Fibroblast of lung (primary cell): ENCODE measurements at regions not wholly inside any gene's neighbourhood (a gene's known extent, or its start where the extent isn't known, plus 50 kb on each side); places are given as distances from the start of the nearest gene placed in this dataset.

ENCODE experiments used
- DNase-seq, 2 donors: peaks; one replicate each; pipeline versions ENCODE4 v3.0.0 to v3.0.0-alpha.2; 2010; ENCODE audit warnings: low read depth in 2 of 2
- H2AFZ ChIP-seq: 2 replicates; pipeline ENCODE4 v1.5.1; 2012; ENCODE audit warnings: low read length, control low read depth, inconsistent platforms
- H3K27ac ChIP-seq: 2 replicates; pipeline ENCODE4 v1.5.1; 2011; ENCODE audit warnings: low read length, control low read depth; ENCODE audit not compliant: insufficient read depth
- H3K27me3 ChIP-seq: 2 replicates; pipeline ENCODE4 v1.5.1; 2011; ENCODE audit warnings: mild to moderate bottlenecking, low read length; ENCODE audit not compliant: control insufficient read depth, insufficient read depth
- H3K36me3 ChIP-seq: 2 replicates; pipeline ENCODE4 v1.5.1; 2011; ENCODE audit warnings: low read length; ENCODE audit not compliant: control insufficient read depth, insufficient read depth
- H3K4me1 ChIP-seq: 2 replicates; pipeline ENCODE4 v1.5.1; 2011; ENCODE audit warnings: low read length; ENCODE audit not compliant: control insufficient read depth, insufficient read depth; ENCODE audit errors: extremely low read depth
- H3K4me2 ChIP-seq: 2 replicates; pipeline ENCODE4 v1.5.1; 2011; ENCODE audit warnings: low read length, control low read depth; ENCODE audit not compliant: insufficient read depth; ENCODE audit errors: extremely low read depth
- H3K4me3 ChIP-seq, 4 experiments: fragments of 200-600 bp in 1 of 4; sonication (generic) in 1 of 4; replicated peaks in 1 of 4; 2 replicates each; pipeline ENCODE4 v1.5.1; 2011 to 2016; ENCODE audit warnings: low read length in 4 of 4, low read depth in 3 of 4, mild to moderate bottlenecking in 3 of 4, control low read depth in 2 of 4, inconsistent platforms in 1 of 4, mixed read lengths in 1 of 4; ENCODE audit not compliant: insufficient read depth in 1 of 4; ENCODE audit errors: control extremely low read depth in 1 of 4
- H3K79me2 ChIP-seq: 2 replicates; pipeline ENCODE4 v1.5.1; 2012; ENCODE audit warnings: mild to moderate bottlenecking, low read length, inconsistent platforms; ENCODE audit not compliant: control insufficient read depth, insufficient read depth
- H3K9ac ChIP-seq: 2 replicates; pipeline ENCODE4 v1.5.1; 2011; ENCODE audit warnings: mild to moderate bottlenecking, low read length, control low read depth; ENCODE audit not compliant: insufficient read depth
- H3K9me3 ChIP-seq: 2 replicates; pipeline ENCODE4 v1.5.1; 2012; ENCODE audit warnings: low read depth, low read length; ENCODE audit not compliant: control insufficient read depth, insufficient read depth
- H4K20me1 ChIP-seq: 2 replicates; pipeline ENCODE4 v1.5.1; 2011; ENCODE audit warnings: low read length; ENCODE audit not compliant: control insufficient read depth, insufficient read depth; ENCODE audit errors: extremely low read depth
- CTCF ChIP-seq, 2 donors: IDR thresholded peaks in 1 of 2; conservative IDR thresholded peaks in 1 of 2; 1 replicate in 1 of 2; 2 replicates in 1 of 2; pipeline ENCODE4 v1.5.1; 2011 to 2012; ENCODE audit warnings: low read length in 2 of 2, control low read depth in 1 of 2, inconsistent platforms in 1 of 2, low read depth in 1 of 2, mild to moderate bottlenecking in 1 of 2
- EZH2 ChIP-seq: IDR thresholded peaks from 2 replicates; pipeline ENCODE4 v1.5.1; 2012; ENCODE audit warnings: low read length, control low read depth, mild to moderate bottlenecking; ENCODE audit errors: missing control alignments

- Histone ChIP-seq H3K4me1 (no peaks in the 10 kb centered on the region), H3K4me2 (no peak overlapping the region), H3K4me3 (no peak overlapping the region), H2AFZ (no peak overlapping the region), H3K36me3 (no peaks in the 10 kb centered on the region), H4K20me1 (no peaks in the 10 kb centered on the region), H3K27me3 (no peaks in the 10 kb centered on the region), H3K9me3 (no peaks in the 10 kb centered on the region), H3K9ac (no peak overlapping the region), H3K79me2 (no peaks in the 10 kb centered on the region), H3K27ac (no peak overlapping the region)
- DNase-seq, result no peak
- no peak for TF ChIP-seq CTCF (conservative IDR thresholded peaks at IDR 0.05 in 1 of 2, IDR thresholded peaks at IDR 0.05 in 1 of 2; ENCODE audit: low read depth in 1 of 2, low read length in 2 of 2)
- TF ChIP-seq EZH2, result no peak
These were observed 1145.2 kb upstream of the GJE1 start for GRCh38 chr6:140987364-140988155.

GRCh38 chr6:140985679-140986275, 1146.9 kb upstream of the GJE1 start:
- Histone ChIP-seq H3K4me1 (no peaks in the 10 kb centered on the region), H3K27me3 (no peaks in the 10 kb centered on the region), H3K4me2 (no peak overlapping the region), H3K27ac (no peak overlapping the region), H3K9ac (no peak overlapping the region), H3K9me3 (no peaks in the 10 kb centered on the region), H3K79me2 (no peaks in the 10 kb centered on the region), H3K4me3 (no peak overlapping the region), H2AFZ (no peak overlapping the region), H3K36me3 (no peaks in the 10 kb centered on the region), H4K20me1 (no peaks in the 10 kb centered on the region)
- no peak for TF ChIP-seq EZH2
- no peak for TF ChIP-seq CTCF (conservative IDR thresholded peaks at IDR 0.05 in 1 of 2, IDR thresholded peaks at IDR 0.05 in 1 of 2; ENCODE audit: low read depth in 1 of 2, low read length in 2 of 2)
- DNase-seq, result peak in 1 of 2 donors; percentile 63

DNA sequence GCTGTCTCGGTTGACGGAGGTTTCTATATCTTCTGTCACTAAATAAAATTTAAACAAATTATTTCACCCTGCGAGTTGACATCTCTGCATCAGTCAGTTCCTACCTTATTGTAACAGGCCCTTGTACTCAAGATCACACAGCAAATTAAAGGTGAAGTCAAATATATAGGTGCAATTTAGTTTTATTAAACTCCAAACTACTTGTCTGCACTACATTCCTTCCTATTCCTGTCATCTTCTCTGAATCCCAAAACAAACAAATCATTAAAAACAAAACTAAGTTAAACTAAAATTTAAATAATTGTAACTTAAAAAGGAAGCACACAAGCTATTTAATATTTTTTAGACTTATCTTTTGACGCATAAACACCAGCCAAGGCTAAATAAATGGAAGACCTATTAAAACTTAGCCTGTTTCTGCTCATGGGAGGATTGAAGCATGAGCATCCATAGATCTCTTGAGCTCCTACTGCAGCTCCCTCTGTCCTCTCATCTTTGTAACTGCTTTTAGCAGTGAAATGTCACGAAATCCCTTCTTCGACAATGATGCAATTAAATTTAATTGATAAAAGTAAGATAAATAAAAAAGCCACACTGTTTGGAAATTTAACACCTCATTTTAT, 1152.3 kb upstream of the GJE1 start:
- Histone ChIP-seq H3K4me1 (no peaks in the 10 kb centered on the region), H3K4me2 (no peak overlapping the region), H3K79me2 (no peaks in the 10 kb centered on the region), H2AFZ (no peak overlapping the region), H4K20me1 (no peaks in the 10 kb centered on the region), H3K4me3 (no peak overlapping the region), H3K9me3 (no peaks in the 10 kb centered on the region), H3K27me3 (no peaks in the 10 kb centered on the region), H3K9ac (no peak overlapping the region), H3K36me3 (no peaks in the 10 kb centered on the region), H3K27ac (no peak overlapping the region)
- peak in 1 of 2 donors; percentile 38 for DNase-seq
- TF ChIP-seq CTCF (conservative IDR thresholded peaks at IDR 0.05 in 1 of 2, IDR thresholded peaks at IDR 0.05 in 1 of 2; ENCODE audit: low read depth in 1 of 2, low read length in 2 of 2) (peak in 1 of 2 donors; percentile 10), EZH2 (no peak)
